HEK293 (cell line): ENCODE measurements at regions not wholly inside any gene's neighbourhood (a gene's known extent, or its start where the extent isn't known, plus 50 kb on each side); places are given as distances from the start of the nearest gene placed in this dataset.

Source experiments
- CTCF ChIA-PET: fragments of 350-600 bp; formaldehyde crosslinking; extraction: SDS; loops from one replicate; lab custom pipeline; 2021; ENCODE audit warnings: antibody characterized with exemption; lab: Yijun Ruan, JAX
- POLR2A ChIA-PET: fragments of 300-600 bp; formaldehyde crosslinking; extraction: SDS; loops from one replicate; lab custom pipeline; 2020; ENCODE audit warnings: antibody characterized with exemption, inconsistent platforms; lab: Yijun Ruan, JAX
- H3K27ac ChIP-seq: fragments of 200-500 bp; sonication (Bioruptor generic); 2 replicates; pipeline ENCODE4 v1.5.1; 2014; ENCODE audit warnings: low read depth, low read length, control low read depth, inconsistent platforms; ENCODE audit errors: extremely low read depth
- H3K36me3 ChIP-seq, 2 experiments: fragments of 200-500 bp in 1 of 2; sonication (Bioruptor generic) in 1 of 2; 1 replicate in 1 of 2; 2 replicates in 1 of 2; pipeline ENCODE4 v1.5.1; 2014 to 2017; ENCODE audit warnings: inconsistent platforms in 2 of 2, low read length in 2 of 2; ENCODE audit not compliant: control insufficient read depth in 2 of 2, insufficient read depth in 1 of 2
- H3K4me1 ChIP-seq: fragments of 200-500 bp; sonication (Bioruptor generic); 2 replicates; pipeline ENCODE4 v1.5.1; 2014; ENCODE audit warnings: mild to moderate bottlenecking, low read length, inconsistent platforms; ENCODE audit not compliant: control insufficient read depth, insufficient read depth
- H3K4me3 ChIP-seq: 2 replicates; pipeline ENCODE4 v1.5.1; 2011; ENCODE audit warnings: low read depth, mild to moderate bottlenecking, control low read depth, low read length, moderate library complexity
- H3K9me3 ChIP-seq: fragments of 200-500 bp; sonication (Bioruptor generic); 2 replicates; pipeline ENCODE4 v1.5.1; 2014; ENCODE audit warnings: low read depth, low read length, inconsistent platforms; ENCODE audit not compliant: control insufficient read depth, insufficient read depth
- BCL11A ChIP-seq: fragments of 450-650 bp; formaldehyde crosslinking; IDR thresholded peaks from 2 replicates; pipeline ENCODE4 v1.5.1; 2016; ENCODE audit warnings: low read depth, missing biosample characterization, missing genetic modification characterization
- HOXC10 ChIP-seq: sonication (generic); formaldehyde crosslinking; IDR thresholded peaks from 2 replicates; pipeline ENCODE4 v1.8.1; 2023; ENCODE audit warnings: mild to moderate bottlenecking, missing genetic modification reagents
- KLF1 ChIP-seq: fragments of 450-650 bp; formaldehyde crosslinking; IDR thresholded peaks from 2 replicates; pipeline ENCODE4 v1.5.1; 2016; ENCODE audit warnings: missing biosample characterization, missing genetic modification characterization
- SCRT1 ChIP-seq: fragments of 450-650 bp; formaldehyde crosslinking; IDR thresholded peaks from 2 replicates; pipeline ENCODE4 v1.5.1; 2016; ENCODE audit warnings: missing biosample characterization, missing genetic modification characterization, borderline replicate concordance
- TCF7L2 ChIP-seq: IDR thresholded peaks from 2 replicates; pipeline ENCODE4 v1.6.1; 2011; ENCODE audit warnings: low read depth, mild to moderate bottlenecking, inconsistent platforms, low read length, moderate library complexity, borderline replicate concordance
- ZBTB17 ChIP-seq: fragments of 450-650 bp; formaldehyde crosslinking; IDR thresholded peaks from 2 replicates; pipeline ENCODE4 v1.5.1; 2016; ENCODE audit warnings: missing biosample characterization, missing genetic modification characterization
- ZEB2 ChIP-seq: fragments of 450-650 bp; formaldehyde crosslinking; IDR thresholded peaks from 2 replicates; pipeline ENCODE4 v1.5.1; 2016; ENCODE audit warnings: missing biosample characterization, missing genetic modification characterization
- ZFP37 ChIP-seq: fragments of 450-650 bp; formaldehyde crosslinking; IDR thresholded peaks from 2 replicates; pipeline ENCODE4 v1.5.1; 2016; ENCODE audit warnings: missing biosample characterization, missing genetic modification characterization
- ZNF133 ChIP-seq: fragments of 450-650 bp; formaldehyde crosslinking; IDR thresholded peaks from 2 replicates; pipeline ENCODE4 v1.5.1; 2016; ENCODE audit warnings: missing biosample characterization, missing genetic modification characterization
- ZNF155 ChIP-seq: fragments of 450-650 bp; formaldehyde crosslinking; IDR thresholded peaks from 2 replicates; pipeline ENCODE4 v1.5.1; 2016; ENCODE audit warnings: missing biosample characterization, missing genetic modification characterization
- ZNF174 ChIP-seq: fragments of 450-650 bp; formaldehyde crosslinking; IDR thresholded peaks from 2 replicates; pipeline ENCODE4 v1.5.0; 2017; ENCODE audit warnings: missing biosample characterization, mild to moderate bottlenecking, missing genetic modification characterization
- ZNF214 ChIP-seq: fragments of 450-650 bp; formaldehyde crosslinking; IDR thresholded peaks from 2 replicates; pipeline ENCODE4 v1.5.1; 2017; ENCODE audit warnings: missing biosample characterization, mild to moderate bottlenecking, missing genetic modification characterization, borderline replicate concordance
- ZNF221 ChIP-seq: fragments of 450-650 bp; formaldehyde crosslinking; IDR thresholded peaks from 2 replicates; pipeline ENCODE4 v1.5.1; 2017; ENCODE audit warnings: missing biosample characterization, missing genetic modification characterization, borderline replicate concordance
- ZNF223 ChIP-seq: fragments of 450-650 bp; formaldehyde crosslinking; IDR thresholded peaks from 2 replicates; pipeline ENCODE4 v1.5.1; 2016; ENCODE audit warnings: missing biosample characterization, missing genetic modification characterization
- ZNF292 ChIP-seq: fragments of 450-650 bp; formaldehyde crosslinking; IDR thresholded peaks from 2 replicates; pipeline ENCODE4 v1.5.1; 2016; ENCODE audit warnings: low read depth, missing biosample characterization, missing genetic modification characterization, borderline replicate concordance
- ZNF324 ChIP-seq: fragments of 450-650 bp; formaldehyde crosslinking; IDR thresholded peaks from 2 replicates; pipeline ENCODE4 v1.5.1; 2016; ENCODE audit warnings: missing biosample characterization, missing genetic modification characterization
- ZNF366 ChIP-seq: fragments of 450-650 bp; formaldehyde crosslinking; conservative IDR thresholded peaks from 2 replicates; pipeline ENCODE4 v1.5.1; 2016; ENCODE audit warnings: missing biosample characterization, missing genetic modification characterization
- ZNF37A ChIP-seq: fragments of 450-650 bp; IDR thresholded peaks from 2 replicates; pipeline ENCODE4 v1.5.1; 2018; ENCODE audit warnings: missing biosample characterization, missing genetic modification characterization
- ZNF404 ChIP-seq: fragments of 450-650 bp; formaldehyde crosslinking; IDR thresholded peaks from 2 replicates; pipeline ENCODE4 v1.5.1; 2017; ENCODE audit warnings: missing biosample characterization, missing genetic modification characterization
- ZNF416 ChIP-seq: fragments of 450-650 bp; formaldehyde crosslinking; IDR thresholded peaks from 2 replicates; pipeline ENCODE4 v1.5.1; 2016; ENCODE audit warnings: missing biosample characterization, missing genetic modification characterization
- ZNF510 ChIP-seq: fragments of 450-650 bp; formaldehyde crosslinking; IDR thresholded peaks from 2 replicates; pipeline ENCODE4 v1.5.1; 2018; ENCODE audit warnings: mild to moderate bottlenecking, missing genetic modification characterization, missing biosample characterization; ENCODE audit not compliant: insufficient replicate concordance
- ZNF600 ChIP-seq: fragments of 450-650 bp; formaldehyde crosslinking; IDR thresholded peaks from 2 replicates; pipeline ENCODE4 v1.5.1; 2016; ENCODE audit warnings: missing biosample characterization, missing genetic modification characterization
- ZNF610 ChIP-seq: fragments of 450-650 bp; formaldehyde crosslinking; IDR thresholded peaks from 2 replicates; pipeline ENCODE4 v1.5.1; 2016; ENCODE audit warnings: missing biosample characterization, missing genetic modification characterization, borderline replicate concordance
- ZNF624 ChIP-seq: fragments of 450-650 bp; formaldehyde crosslinking; IDR thresholded peaks from 2 replicates; pipeline ENCODE4 v1.5.1; 2017; ENCODE audit warnings: missing biosample characterization, missing genetic modification characterization
- ZNF677 ChIP-seq: fragments of 450-650 bp; IDR thresholded peaks from 2 replicates; pipeline ENCODE4 v1.5.0; 2018; ENCODE audit warnings: missing biosample characterization, mild to moderate bottlenecking, missing genetic modification characterization, moderate library complexity
- ZNF707 ChIP-seq: fragments of 450-650 bp; formaldehyde crosslinking; IDR thresholded peaks from 2 replicates; pipeline ENCODE4 v1.5.1; 2016; ENCODE audit warnings: missing biosample characterization, missing genetic modification characterization
- TF ChIP-seq, protein P1 (sequence below): fragments of 450-650 bp; IDR thresholded peaks from 2 replicates; pipeline ENCODE4 v1.5.1; 2018; ENCODE audit warnings: missing biosample characterization, mild to moderate bottlenecking, missing genetic modification characterization
- TF ChIP-seq, protein P2 (sequence below): fragments of 450-650 bp; formaldehyde crosslinking; IDR thresholded peaks from 2 replicates; pipeline ENCODE4 v1.5.1; 2016; ENCODE audit warnings: missing biosample characterization, missing genetic modification characterization
- TF ChIP-seq, protein P3 (sequence below): fragments of 450-650 bp; formaldehyde crosslinking; IDR thresholded peaks from 2 replicates; pipeline ENCODE4 v1.5.1; 2016; ENCODE audit warnings: missing biosample characterization, missing genetic modification characterization

DNA sequence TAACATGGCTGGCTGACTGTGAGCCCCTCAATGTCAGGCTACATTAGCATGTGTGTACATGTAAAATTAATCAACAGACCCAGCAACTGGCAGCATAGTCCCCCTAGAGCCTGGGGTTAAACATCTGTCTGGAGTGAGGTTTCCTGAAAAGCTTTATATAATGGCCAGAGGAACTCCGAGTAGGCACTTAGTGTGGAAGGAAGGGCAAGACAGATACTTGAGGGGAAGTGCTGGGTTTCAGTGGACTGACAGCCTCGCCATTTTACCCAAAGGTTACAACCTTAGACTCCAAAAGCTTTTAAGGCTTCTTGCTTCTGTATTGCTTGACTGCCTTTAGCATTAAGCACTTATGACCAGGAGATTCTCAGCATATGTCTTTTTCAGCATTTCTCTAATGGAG is 430.8 kb downstream of the FLRT2 start (continued):
- TF ChIP-seq ZEB2 (tag by site-specific recombination), result no peak
- TF ChIP-seq ZNF292 (tag by site-specific recombination), result no peak
- TF ChIP-seq ZNF214 (tag by site-specific recombination), result no peak
- no peak for TF ChIP-seq ZNF366 (tag by site-specific recombination)
- TF ChIP-seq, protein P1, sequence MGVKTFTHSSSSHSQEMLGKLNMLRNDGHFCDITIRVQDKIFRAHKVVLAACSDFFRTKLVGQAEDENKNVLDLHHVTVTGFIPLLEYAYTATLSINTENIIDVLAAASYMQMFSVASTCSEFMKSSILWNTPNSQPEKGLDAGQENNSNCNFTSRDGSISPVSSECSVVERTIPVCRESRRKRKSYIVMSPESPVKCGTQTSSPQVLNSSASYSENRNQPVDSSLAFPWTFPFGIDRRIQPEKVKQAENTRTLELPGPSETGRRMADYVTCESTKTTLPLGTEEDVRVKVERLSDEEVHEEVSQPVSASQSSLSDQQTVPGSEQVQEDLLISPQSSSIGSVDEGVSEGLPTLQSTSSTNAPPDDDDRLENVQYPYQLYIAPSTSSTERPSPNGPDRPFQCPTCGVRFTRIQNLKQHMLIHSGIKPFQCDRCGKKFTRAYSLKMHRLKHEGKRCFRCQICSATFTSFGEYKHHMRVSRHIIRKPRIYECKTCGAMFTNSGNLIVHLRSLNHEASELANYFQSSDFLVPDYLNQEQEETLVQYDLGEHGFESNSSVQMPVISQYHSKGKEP (tag by site-specific recombination), result no peak

DNA sequence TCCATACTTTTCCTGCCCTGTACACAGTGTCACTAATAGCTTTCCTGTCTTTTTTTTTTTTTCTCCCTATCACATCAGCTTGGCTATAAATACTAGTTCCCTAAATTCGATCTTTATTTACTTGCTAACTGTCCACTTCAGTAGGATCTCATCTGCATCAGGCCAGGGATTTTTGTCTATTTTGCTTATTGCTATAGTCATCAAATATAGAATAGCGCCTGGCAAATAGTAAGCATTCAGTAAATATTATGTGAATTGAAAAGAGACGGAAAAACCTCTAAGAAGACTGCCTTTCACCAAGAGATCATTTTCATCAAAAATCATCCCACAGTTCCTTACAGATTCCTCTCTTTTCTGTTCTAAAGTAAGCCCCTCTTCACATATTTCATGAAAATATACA is 429.1 kb downstream of the FLRT2 start:
- POLR2A ChIA-PET, result no interaction called here
- CTCF ChIA-PET, result no interaction called here

DNA sequence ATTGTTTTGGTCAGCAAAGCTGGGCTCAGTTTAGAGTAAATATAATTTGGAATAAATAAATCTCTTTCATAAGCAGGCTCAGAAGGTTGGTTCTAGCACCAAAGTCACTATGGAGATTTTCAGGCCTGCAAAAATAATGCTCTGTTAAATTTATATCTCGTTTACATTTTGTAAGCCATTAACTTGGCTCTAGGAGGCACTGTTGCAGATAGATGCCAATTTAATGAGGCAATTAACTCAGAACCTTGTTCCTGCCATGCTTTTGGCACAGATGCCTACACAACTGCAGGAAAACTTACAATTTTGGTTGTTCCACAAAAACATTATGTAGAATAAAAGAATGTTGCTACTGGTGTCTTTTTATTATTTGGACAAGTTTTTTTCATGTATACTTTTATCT is 428.1 kb downstream of the FLRT2 start:
- H3K36me3 ChIP-seq, result no peaks in the 10 kb centered on the region
- H3K27ac ChIP-seq, result no peak overlapping the region
- TF ChIP-seq KLF1 (no peak), ZNF416 (tag by site-specific recombination) (no peak), ZNF404 (tag by site-specific recombination) (no peak), ZNF133 (tag by site-specific recombination) (no peak), ZNF624 (tag by site-specific recombination) (no peak), TCF7L2 (no peak), SCRT1 (tag by site-specific recombination) (no peak), ZNF610 (no peak), ZNF677 (tag by site-specific recombination) (no peak), ZNF174 (tag by site-specific recombination) (no peak), ZNF324 (tag by site-specific recombination) (no peak), ZBTB17 (no peak), ZNF223 (tag by site-specific recombination) (no peak), ZNF221 (tag by site-specific recombination) (no peak), ZNF155 (no peak), ZNF510 (tag by site-specific recombination) (no peak), HOXC10 (CRISPR knock-in tag) (no peak)
- no peaks in the 10 kb centered on the region for H3K4me1 ChIP-seq
- no peak overlapping the region for H3K4me3 ChIP-seq
- CTCF ChIA-PET, result interaction anchor here (0.5 kb wide), 1 partner anchor 615 kb away, joined by 3 read pairs; no protein-coding TSS in a partner anchor
- no peaks in the 10 kb centered on the region for H3K9me3 ChIP-seq
- POLR2A ChIA-PET, result no interaction called here

More for the DNA sequence above, 429.1 kb downstream of the FLRT2 start:
- Histone ChIP-seq H3K27ac (no peak overlapping the region), H3K9me3 (no peaks in the 10 kb centered on the region), H3K4me3 (no peak overlapping the region), H3K4me1 (no peaks in the 10 kb centered on the region), H3K36me3 (no peaks in the 10 kb centered on the region)
- TF ChIP-seq BCL11A (tag by site-specific recombination), result no peak
- TF ChIP-seq, protein P2, sequence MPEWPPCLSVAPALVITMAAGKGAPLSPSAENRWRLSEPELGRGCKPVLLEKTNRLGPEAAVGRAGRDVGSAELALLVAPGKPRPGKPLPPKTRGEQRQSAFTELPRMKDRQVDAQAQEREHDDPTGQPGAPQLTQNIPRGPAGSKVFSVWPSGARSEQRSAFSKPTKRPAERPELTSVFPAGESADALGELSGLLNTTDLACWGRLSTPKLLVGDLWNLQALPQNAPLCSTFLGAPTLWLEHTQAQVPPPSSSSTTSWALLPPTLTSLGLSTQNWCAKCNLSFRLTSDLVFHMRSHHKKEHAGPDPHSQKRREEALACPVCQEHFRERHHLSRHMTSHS, result no peak
- TF ChIP-seq ZNF37A (tag by site-specific recombination), result no peak
- TF ChIP-seq ZNF600 (tag by site-specific recombination), result no peak
- no peak for TF ChIP-seq ZNF707
- no peak for TF ChIP-seq ZFP37 (tag by site-specific recombination)
- TF ChIP-seq, protein P3, sequence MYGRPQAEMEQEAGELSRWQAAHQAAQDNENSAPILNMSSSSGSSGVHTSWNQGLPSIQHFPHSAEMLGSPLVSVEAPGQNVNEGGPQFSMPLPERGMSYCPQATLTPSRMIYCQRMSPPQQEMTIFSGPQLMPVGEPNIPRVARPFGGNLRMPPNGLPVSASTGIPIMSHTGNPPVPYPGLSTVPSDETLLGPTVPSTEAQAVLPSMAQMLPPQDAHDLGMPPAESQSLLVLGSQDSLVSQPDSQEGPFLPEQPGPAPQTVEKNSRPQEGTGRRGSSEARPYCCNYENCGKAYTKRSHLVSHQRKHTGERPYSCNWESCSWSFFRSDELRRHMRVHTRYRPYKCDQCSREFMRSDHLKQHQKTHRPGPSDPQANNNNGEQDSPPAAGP (tag by site-specific recombination), result no peak
